NT2/D1 (cell line): ENCODE measurements at regions not wholly inside any gene's neighbourhood (a gene's known extent, or its start where the extent isn't known, plus 50 kb on each side); places are given as distances from the start of the nearest gene placed in this dataset.

Experiments used
- SUZ12 ChIP-seq: IDR thresholded peaks from 2 replicates; pipeline ENCODE4 v1.6.1; 2011; ENCODE audit not compliant: insufficient read length, insufficient read depth; ENCODE audit errors: extremely low read depth
- YY1 ChIP-seq: IDR thresholded peaks from 2 replicates; pipeline ENCODE4 v1.6.1; 2011; ENCODE audit not compliant: insufficient read length, insufficient read depth
- ZNF274 ChIP-seq: IDR thresholded peaks from 2 replicates; pipeline ENCODE4 v1.6.1; 2011; ENCODE audit warnings: mild to moderate bottlenecking, low read depth, low read length

- no peak for TF ChIP-seq YY1
- no peak for TF ChIP-seq SUZ12
- TF ChIP-seq ZNF274: no peak
Measured at GRCh38 chr3:20307383-20307782, 121.4 kb upstream of the SGO1 start.
